ENCODE measurements at regions not wholly inside any gene's neighbourhood (a gene's known extent, or its start where the extent isn't known, plus 50 kb on each side); places are given as distances from the start of the nearest gene placed in this dataset.

DNA sequence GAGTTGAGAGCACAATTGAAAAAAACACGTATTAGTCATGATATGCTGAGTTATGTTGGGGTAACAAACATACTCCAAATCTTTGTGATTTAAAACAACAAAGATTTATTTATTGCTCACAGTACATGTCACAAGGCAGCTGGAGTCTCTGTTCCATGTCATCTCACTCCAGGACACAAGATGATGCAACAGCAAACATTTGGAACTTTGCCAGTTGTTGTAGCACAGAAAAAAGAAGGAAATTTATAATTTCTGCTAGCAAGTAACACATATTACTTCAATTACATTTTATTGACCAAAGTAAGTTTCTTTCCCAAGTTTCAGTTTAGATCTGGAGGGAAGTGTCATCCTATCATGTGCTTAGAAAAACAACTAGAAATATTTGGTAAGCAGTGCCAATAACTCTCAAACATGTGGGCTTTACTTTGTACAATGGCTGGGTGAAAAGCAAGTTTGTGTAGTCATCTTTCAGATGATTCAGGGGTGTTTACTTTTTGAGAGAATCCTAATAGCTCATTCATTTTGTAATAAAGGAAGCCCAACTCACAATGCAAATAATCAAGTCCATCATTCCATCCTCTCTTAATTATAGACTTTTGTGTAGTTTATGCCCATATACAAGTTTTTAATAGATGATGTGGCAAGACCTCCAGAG is 452.3 kb downstream of the ZIC3 start:
- 69 to 76% methylated on average over 1 of the region's 1 CpG for WGBS, 2 donors
- Histone ChIP-seq H3K27ac (no peak overlapping the region), H3K36me3 (ENCODE audit: low read depth, missing control alignments) (no peaks in the 10 kb centered on the region), H3K9me3 (no peaks in the 10 kb centered on the region), H3K4me3 (no peak overlapping the region), H3K4me1 (no peaks in the 10 kb centered on the region), H3K27me3 (no peaks in the 10 kb centered on the region)
- intact Hi-C loops (cut with DNase I; ENCODE audit: low total_unique reads): no loop called here
- no peak for TF ChIP-seq POLR2A (IDR thresholded peaks at IDR 0.05)
- TF ChIP-seq, protein P1, sequence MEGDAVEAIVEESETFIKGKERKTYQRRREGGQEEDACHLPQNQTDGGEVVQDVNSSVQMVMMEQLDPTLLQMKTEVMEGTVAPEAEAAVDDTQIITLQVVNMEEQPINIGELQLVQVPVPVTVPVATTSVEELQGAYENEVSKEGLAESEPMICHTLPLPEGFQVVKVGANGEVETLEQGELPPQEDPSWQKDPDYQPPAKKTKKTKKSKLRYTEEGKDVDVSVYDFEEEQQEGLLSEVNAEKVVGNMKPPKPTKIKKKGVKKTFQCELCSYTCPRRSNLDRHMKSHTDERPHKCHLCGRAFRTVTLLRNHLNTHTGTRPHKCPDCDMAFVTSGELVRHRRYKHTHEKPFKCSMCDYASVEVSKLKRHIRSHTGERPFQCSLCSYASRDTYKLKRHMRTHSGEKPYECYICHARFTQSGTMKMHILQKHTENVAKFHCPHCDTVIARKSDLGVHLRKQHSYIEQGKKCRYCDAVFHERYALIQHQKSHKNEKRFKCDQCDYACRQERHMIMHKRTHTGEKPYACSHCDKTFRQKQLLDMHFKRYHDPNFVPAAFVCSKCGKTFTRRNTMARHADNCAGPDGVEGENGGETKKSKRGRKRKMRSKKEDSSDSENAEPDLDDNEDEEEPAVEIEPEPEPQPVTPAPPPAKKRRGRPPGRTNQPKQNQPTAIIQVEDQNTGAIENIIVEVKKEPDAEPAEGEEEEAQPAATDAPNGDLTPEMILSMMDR (IDR thresholded peaks at IDR 0.05): no peak
- DNase-seq: no peak

DNA sequence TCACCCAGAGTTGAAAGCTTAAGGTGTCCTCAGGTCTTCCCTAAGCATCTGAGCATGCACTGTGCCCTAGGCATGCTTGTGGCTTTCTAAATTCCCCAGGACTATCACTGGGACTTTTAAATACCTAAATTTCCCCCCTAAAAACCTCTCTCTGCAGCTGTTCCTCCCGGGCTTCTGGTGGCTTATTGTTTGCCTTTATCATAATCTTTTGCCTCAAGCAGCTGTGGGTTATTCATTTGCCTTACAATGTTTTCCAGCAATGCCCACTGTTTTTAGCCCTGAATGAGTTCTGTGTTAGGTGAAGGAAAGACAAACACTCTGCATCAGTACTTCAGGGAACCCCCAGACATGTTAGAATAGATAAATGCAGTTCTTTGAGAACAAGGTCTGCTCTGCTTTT is 455.0 kb downstream of the ZIC3 start:
- intact Hi-C loops (cut with DNase I; ENCODE audit: low total_unique reads): no loop called here
- Histone ChIP-seq H3K27ac (no peak overlapping the region), H3K4me1 (no peaks in the 10 kb centered on the region), H3K27me3 (no peaks in the 10 kb centered on the region), H3K9me3 (no peaks in the 10 kb centered on the region), H3K4me3 (no peak overlapping the region), H3K36me3 (ENCODE audit: low read depth, missing control alignments) (no peaks in the 10 kb centered on the region)
- no peak for DNase-seq
- whole genome bisulfite sequencing, 2 donors: 18 to 55% methylated on average over 1 of the region's 1 CpG
- no peak for TF ChIP-seq POLR2A (IDR thresholded peaks at IDR 0.05)
- TF ChIP-seq, protein P1 (IDR thresholded peaks at IDR 0.05): no peak

DNA sequence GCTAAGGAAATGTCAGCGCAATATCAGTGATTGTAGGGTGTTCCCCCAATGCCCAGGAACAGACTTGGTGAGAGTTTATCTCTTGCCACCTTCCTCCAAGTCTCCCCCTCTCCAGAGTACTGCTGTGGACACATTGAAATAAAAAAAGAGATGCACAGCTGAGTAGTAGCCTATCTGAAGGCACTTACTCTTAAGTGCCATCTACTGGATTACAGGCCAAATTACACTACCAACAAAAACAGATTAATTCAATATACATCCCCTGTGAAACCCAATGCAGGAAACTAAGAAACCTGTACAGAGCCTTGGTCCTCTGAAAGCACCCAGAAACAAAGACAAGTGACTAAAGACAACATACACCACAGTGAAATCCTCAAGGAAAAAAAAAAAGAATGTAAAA is 460.3 kb downstream of the ZIC3 start:
- no peaks in the 10 kb centered on the region for H3K36me3 ChIP-seq (ENCODE audit: low read depth, missing control alignments)
- no peak overlapping the region for H3K4me3 ChIP-seq
- DNase-seq: no peak
- H3K27me3 ChIP-seq: no peaks in the 10 kb centered on the region
- intact Hi-C loops (cut with DNase I; ENCODE audit: low total_unique reads): no loop called here
- no peak overlapping the region for H3K27ac ChIP-seq
- H3K4me1 ChIP-seq: no peaks in the 10 kb centered on the region
- H3K9me3 ChIP-seq: no peaks in the 10 kb centered on the region
- 83% methylated on average over 1 of the region's 1 CpG; no CpG with 5 or more reads in 1 of the 2 donors for WGBS, 2 donors
- no peak for TF ChIP-seq POLR2A (IDR thresholded peaks at IDR 0.05)
- TF ChIP-seq, protein P1 (IDR thresholded peaks at IDR 0.05): peak in 1 of 3 experiments; percentile 9

DNA sequence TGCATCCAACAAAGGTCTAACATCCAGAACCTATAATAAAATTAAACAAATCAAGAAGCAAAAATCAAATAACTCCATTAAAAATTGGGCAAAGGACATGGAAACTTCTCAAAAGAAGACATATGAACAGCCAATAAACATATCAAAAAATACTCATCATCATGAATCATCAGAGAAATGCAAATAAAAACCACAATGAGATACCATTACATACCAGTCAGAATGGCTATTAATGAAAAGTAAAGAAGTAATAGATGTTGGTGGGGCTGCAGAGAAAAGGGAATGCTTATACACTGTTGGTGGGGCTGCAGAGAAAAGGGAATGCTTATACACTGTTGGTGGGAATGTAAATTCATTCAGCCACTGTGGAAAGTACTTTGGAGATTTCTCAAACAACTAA is 465.8 kb downstream of the ZIC3 start:
- H3K27ac ChIP-seq: no peak overlapping the region
- H3K9me3 ChIP-seq: no peaks in the 10 kb centered on the region
- no peaks in the 10 kb centered on the region for H3K36me3 ChIP-seq (ENCODE audit: low read depth, missing control alignments)

More for the DNA sequence above, 465.8 kb downstream of the ZIC3 start:
- intact Hi-C loops (cut with DNase I; ENCODE audit: low total_unique reads): no loop called here
- no peak overlapping the region for H3K4me3 ChIP-seq
- DNase-seq: no peak
- TF ChIP-seq, protein P1 (IDR thresholded peaks at IDR 0.05): no peak
- TF ChIP-seq POLR2A (IDR thresholded peaks at IDR 0.05): no peak
- H3K4me1 ChIP-seq: no peaks in the 10 kb centered on the region
- H3K27me3 ChIP-seq: no peaks in the 10 kb centered on the region
